ENCODE measurements at regions not wholly inside any gene's neighbourhood (a gene's known extent, or its start where the extent isn't known, plus 50 kb on each side); places are given as distances from the start of the nearest gene placed in this dataset.
"Not testable (repeated sequence)": the region's sequence is repeated elsewhere in the genome, so short reads cannot be mapped to it uniquely, and the experiment has no call there.

DNA sequence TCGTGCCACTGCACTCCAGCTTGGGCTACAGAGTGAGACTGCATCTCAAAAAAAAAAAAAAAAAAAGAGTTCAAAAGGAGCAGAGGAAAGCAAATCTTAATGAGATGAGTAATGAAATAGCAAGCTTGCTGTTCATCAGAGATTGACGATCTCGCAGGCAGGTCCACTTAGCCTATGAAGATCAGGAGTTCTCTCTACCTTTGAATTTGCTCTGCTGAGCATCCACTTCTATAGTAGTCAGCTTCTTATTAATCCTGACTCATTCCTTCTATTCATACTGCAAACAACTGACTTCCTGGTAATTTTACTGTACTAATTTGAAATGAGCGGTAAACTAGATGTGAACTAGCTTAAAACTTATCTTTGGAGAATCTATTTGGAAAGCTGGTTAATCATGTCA, 1014.6 kb downstream of the GATA3 start:
- no peak for DNase-seq

DNA sequence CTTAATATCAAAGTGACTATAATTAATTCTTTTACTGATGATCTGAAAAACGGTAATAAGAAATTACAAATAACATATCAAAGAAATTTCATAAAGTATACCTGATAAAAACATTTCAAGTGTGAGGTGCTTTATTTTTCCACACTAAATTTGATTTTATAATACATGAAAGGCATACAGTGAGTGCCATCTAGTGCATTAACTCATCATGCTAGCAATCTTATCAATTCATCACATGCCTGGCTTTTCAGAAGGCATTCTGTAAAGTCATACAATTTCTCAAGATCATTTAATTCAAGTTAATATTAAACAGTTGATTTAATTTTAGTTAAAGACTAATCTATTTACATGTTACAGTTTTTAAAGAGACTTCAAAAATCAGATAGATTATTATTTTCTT, 1020.9 kb downstream of the GATA3 start:
- peak; percentile 17 for DNase-seq

DNA sequence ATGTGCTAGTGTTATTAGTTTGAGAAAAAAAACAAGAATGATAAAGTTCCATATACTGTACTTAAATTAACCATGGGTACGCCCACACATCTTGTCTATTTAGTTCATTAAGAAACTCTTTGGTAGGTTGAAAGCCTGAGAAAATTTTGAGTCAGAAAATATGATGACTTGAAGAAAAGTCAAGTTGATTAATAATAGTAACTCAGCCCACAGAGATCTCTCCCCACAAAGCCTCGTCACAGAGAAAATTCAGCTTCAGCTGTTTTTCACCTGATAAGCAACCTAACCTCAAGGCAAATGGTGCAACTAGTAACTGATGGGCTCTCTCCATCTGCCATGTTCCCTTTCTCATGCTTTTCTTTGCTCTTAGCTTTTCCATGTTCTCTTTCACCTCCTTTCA, 1021.6 kb downstream of the GATA3 start:
- no peak for DNase-seq

DNA sequence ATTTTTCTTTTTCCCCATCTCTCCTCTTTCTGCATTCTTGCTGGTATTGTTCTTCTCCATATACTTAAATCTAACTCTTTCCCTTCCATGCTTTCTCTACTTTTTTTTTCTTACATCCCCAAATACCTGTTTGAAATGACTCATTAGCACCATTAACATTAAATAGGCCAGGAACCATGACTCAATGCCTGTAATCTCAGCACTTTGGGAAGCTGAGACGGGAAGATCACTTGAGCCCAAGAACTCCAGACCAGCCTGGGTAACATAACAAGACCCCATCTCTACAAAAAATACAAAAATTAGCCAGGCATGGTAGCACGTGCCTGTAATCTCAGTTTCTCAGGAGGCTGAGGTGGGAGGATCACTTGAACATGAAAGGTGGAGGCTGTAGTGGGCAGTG, 1026.8 kb downstream of the GATA3 start:
- DNase-seq = no peak

DNA sequence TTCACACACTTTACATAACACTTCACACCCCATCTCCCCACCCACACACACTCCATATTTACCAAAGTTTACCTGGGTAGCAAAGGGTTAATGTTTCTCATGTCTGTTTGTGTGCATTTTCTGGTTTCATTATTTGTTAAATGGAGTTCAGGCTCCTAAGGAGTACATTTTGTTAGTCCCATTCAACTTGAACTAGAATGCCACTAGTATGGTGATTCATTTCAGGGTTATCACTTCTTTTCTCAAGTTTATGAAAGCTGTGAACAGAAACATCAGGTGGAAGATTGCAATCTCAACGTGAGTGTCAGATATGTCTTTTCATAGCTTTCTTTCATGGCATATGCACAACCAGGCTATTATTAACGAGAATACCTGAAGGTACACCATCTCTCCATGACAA, 1027.5 kb downstream of the GATA3 start:
- DNase-seq = no peak

DNA sequence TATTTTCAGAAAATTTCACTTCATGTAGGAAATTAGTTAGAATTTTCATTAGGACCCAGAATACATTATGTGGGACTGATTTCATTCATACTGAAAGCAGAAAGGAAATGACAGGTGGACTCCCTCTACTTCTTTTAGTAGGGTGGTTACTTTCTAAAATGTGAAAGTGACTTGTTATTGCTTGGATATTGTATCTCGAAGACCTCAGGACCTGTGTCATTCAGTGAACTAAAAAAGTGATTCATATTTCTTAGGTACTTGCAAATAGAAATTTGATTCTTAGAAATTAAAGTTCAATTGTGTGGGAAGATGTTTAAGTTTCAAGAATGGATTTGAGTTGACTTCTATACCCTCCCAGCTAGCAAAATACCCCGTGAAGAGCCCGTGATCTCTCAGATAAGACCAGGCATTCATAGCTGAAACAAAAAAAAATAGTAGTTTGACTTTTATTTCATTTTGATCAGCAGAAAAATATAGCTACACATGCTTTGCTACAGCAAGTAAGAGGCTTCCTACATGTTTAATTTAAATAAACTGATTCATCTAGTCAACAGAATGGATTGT, 1037.1 kb downstream of the GATA3 start:
- DNase-seq = no peak

DNA sequence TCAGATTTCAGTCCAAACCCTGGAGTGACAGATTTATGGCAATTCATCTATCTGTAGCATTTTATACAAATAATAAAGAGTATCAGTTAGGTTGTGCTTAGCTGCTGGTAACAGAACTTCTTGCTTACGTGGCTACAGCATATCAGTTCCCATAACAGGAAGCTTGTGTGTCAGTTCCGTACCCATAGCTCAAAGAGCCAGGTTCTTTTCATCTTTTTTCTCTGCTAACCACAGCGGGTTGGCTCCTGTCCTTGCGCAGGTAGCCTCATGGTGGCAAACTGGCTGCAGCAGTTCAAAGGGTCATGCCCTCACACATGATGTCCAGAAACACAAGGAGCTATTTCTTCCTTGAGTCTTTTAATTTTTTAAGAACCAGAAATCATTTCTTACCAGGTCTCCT, 1041.8 kb downstream of the GATA3 start:
- peak; percentile 76 for DNase-seq

DNA sequence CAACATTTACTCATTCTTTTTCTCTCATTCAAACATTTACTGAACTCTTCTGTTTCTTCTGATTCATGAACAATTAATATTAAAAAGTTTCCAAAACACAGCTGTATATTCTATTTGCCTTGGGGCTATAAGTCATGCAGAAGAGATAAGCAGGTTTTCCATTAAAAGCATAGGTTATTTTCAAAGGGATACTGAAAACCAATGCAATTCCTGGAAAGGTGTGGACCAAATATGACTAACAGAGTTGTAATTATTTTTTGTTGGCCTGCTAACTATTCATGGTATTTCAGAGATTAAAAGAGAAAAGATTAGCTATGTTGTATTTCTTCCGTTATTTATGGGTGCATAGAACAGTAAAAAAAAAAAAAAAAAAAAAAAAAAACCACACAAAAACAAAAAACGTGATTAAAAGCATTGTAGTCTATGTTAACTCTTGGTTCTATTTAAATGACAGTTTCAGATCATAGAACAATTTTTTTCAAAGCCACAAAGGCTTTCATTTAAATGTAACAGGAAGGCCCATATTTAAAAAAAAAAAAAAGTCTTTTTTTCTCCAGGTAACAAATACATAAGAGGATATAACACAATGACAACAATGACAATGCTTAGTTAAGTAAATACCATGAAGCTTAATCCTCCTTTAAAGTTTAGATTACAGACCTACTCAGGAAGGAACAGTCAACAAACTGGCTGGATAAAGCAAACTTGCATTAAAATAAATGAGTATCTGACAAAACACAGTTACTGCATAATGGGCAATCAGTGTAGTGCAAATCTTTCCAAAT, 1042.9 kb downstream of the GATA3 start:
- peak; percentile 65 for DNase-seq

DNA sequence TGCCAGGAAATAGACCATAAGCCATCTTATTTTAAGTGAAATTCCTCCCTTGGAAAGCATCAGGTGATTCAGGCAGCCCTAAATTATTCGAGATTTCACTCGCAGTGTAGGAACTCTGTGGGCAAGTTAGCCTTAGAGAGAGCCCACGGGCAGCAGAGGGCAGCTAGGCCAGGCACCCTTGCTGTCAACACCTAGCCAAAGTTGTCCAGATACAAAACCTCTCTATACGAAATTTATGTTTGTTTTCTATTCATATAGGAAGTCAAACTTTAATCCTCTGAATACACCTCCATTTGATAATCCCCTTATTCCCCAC, 1043.5 kb downstream of the GATA3 start:
- DNase-seq = no peak

DNA sequence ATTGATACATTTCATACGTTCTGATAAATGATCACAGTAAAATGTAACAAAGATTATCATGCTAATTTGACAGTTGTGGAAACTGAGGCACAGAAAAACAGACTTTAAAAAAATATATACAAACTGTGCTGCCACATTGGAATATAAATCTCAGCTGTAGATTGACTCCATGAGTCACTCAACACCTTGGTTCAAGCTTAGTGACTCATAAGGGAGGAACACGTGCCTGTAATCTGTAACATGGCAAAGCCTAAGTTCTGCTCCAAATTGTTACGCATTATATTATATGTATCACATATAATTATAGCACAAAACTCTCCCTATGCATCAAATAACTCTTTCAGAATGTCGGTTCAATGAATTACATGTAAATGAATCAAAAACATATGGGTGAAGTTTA, 1047.5 kb downstream of the GATA3 start:
- no peak for DNase-seq

DNA sequence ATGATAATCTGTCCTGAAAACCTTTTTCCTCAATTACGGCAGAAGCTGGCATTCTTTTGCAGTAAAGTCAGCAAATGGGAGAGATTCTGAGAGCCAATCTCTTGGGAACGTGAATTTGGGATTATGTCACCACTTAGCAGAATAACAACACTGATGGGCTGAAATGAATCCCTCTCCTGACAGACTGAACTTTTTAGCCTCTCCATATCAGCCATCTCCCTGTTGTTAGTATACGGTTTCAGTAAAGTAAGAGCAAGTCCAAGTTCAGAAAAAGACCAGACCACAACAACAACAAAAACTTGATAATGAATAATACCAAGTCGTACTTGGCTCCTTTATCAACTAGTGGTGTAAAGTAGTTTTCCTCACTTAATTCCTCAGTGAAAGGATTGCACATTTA, 1048.8 kb downstream of the GATA3 start:
- no peak for DNase-seq

DNA sequence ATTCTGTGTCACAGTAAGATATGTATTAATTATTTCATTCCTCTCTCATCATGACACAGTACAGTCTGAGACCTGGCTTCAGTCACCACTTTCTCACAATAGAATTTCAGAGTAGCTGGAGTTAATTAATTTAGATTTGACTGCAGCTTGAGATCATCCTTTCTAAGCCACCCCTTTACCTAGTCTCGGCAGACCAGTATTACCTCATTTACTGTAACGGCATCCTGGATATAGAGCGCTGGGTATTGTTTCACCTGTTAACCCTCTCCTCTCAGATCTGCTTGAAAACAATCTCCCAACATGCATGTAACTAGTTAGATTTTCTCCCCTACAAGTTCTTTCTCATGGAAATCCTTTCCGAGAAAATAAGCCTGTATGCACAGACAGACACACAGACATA, 1057.5 kb downstream of the GATA3 start:
- no peak for DNase-seq

DNA sequence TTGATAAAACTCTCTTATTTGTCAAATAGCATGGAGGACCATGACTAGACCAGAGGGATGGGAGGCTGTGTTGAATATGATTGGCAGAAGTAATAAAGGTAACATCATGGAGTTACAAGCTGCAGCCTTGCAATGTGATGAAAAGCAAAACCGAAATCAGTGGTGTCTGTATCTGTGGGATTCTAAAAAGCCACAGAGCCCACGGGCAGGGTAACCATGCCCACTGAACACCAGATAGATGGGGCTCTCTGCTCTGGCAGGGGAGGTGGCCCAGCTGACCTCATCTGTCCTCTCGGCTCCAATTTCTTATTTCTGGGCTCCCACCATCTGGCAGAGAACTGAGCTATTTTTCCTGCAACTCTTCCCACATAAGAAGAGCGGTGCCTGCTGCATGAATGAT, 1072.2 kb downstream of the GATA3 start:
- DNase-seq = no peak

DNA sequence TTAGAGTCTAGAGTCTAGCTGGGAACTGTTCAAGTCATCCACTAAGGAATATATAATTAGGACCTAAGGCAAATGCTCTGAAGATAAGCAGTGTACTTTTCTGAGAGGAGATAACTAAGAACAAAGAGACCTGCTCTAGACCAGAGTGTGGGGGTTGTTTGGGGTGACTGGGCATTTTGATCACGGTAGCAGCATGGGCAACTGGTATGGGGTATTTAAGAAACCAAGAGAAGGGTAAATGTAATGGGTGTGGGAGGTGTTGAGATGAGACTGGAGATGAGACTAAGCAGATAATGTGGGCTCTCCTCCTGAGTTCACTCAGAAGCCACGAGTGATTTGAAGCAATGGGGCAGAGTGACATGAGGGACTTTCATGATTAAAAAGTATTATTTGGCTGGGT, 1082.9 kb downstream of the GATA3 start:
- DNase-seq = no peak

DNA sequence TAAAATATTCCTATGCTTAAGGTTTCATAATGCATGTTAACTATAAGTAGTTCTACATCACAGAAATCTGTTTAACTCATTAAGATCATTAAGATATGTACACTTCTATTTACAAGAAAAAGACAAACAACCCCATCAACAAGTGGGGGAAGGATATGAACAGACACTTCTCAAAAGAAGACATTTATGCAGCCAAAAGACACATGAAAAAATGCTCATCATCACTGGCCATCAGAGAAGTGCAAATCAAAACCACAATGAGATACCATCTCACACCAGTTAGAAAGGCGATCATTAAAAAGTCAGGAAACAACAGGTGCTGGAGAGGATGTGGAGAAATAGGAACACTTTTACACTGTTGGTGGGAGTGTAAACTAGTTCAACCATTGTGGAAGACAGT, 1084.3 kb downstream of the GATA3 start:
- DNase-seq = not testable (repeated sequence)

DNA sequence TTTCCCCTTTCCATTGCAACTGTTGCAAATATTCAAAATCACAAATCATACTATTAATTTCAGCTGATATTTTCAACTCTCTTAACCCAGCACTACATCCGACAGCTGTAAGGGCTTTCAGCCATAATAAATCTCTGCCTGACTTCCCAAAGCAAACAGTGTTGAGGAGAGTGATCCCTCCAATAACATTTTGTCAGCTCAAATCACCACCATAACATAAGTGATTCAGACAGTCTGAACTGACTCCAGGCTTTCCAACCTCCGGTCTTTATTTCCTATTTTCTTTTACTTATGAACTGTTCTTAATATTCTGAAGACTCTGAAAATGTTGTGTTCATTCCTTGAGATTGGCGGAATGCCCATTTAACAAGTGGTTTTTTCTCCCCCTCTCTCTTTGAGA, 1085.9 kb downstream of the GATA3 start:
- no peak for DNase-seq

DNA sequence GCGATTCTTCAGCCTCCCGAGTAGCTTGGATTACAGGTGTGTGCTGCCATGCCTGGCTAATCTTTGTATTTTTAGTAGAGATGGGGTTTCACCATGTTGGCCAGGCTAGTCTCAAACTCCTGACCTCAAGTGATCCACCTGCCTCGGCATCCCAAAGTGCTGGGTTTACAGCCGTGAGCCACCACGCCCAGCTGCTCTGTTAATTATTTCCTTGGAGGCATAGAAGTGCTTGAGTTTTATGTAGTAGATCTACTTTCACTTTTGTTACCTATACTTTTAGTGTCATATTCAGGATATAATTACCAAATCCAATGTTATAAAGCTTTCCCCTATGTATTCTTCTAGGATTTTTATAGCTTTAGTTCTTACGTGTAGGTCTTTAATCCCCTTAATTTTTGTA, 1093.0 kb downstream of the GATA3 start:
- DNase-seq = no peak

DNA sequence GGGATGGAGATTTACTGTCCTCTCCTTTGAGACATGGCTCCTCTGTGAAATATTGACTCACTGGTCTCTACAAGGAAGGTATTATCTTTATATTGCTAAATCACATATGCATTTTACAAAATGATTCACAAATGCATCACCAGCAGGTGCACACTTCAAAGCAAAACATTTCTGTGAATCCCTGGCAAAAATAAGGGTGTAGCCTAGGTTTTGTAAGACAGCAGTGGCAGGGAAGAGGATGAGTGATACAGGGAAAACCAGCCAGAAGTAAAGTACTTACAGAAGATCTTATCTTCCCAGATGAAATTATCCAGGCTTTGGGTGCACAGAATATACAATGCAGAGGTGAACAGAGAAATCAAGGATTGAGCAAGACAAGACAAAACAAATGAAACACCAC, 1094.6 kb downstream of the GATA3 start:
- DNase-seq = no peak

DNA sequence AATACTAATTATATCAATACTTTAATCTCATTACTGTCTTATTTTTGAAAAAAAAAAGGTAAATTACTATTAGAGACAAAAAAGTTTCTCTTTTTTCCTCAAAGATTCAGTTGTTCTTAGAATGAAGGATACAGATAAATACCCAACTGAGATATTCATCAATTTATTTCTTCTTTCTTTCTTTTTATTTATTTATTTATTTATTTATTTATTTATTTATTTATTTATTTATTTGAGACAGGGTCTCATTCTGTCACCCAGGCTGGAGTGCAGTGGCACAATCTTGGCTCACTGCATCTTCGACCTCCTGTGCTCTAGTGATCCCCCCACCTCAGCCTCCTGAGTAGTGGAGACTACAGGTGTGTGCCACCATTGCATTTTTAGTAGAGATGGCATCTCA, 1098.6 kb downstream of the GATA3 start:
- DNase-seq = not testable (repeated sequence)

DNA sequence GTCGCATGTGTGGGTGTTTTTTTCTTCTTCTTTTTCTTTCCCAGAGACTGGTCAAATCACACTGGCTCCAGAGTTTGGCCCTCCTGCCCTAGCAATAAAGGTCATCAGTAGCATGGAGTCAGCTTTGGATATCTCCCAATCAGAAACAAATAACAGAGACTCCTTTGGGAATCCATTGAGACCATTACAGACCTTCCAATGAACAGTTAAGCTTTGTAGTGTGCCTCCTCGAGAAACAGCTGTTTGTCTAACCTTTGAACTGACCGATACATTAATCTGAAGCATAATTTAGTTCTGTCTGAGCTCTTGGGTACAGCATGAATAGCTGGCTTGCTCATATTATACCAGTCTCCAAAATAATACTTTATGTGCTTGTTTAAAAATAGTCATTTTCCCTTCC, 1103.2 kb downstream of the GATA3 start:
- DNase-seq = no peak

DNA sequence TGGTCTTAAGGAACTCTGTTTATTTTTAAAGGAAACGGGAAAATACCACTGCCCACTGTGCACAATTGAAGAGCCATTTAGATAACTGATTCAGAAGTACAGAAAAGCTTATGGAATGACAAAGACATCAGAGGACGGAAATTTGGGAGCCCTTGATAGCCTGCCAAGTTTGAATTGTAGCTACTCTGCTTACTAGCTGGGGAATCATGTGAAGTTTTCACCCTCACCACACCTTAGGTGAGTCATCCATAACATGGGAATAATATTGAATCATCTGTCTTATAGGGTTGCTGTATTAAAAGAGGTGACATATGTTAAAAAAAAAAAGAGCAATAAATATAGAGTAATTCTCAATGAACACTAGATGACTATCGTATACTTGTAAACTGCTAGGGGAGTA, 1104.2 kb downstream of the GATA3 start:
- no peak for DNase-seq

DNA sequence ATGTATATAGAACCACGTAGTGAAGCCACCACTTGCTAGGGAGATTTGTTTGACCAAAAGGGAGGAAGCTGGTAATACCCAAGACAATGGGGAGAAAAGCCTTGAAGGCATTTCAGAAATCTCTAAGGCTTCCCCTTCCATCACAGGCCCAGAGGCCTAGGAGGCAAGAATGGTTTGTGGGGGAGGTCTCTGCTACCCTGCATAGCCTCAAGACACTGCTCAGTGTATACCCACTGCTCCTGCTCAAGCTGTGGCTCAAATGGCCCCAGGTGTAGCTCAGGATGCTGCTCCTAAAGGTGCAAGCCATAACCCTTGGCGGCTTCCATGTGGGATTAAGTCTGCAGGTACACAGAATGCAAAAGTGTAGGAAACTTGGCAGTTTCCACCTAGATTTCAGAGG, 1105.8 kb downstream of the GATA3 start:
- DNase-seq = no peak

DNA sequence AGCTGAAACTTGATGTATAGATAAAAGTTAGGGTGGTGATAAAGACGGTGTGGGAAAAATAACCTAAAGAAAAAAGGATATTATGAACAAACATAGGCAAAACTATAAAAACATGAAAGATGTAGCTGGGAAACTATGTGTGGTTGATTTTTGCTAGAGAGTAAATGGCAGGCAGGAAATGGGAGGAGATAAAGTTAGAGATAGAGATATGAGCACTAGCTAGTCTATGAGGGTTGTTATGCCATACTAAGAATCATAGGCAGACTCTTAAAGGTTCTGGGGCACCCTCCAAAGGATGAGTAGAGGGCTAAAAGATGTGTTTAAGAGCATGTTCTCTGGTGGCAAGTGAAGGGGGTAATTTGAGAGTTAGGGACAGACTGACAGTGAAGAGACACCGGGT, 1109.2 kb downstream of the GATA3 start:
- DNase-seq = no peak

DNA sequence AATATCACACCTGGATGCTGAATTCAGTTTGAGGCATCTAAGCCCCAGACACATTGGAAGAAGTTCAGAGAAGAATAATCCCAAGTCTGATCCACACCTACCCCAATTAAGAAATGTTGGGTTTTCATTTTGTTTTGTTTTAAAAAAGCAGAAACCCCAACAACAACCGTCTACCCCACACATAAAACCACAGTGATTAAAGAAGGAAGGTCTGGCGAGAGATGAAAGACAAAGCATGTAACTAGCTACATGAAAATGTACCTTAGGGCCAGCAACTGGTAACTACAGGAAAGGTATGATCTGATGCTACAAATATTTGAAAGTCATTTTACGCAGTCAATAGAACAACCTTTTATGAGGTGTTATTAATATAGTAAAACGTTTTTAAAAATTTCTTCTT, 1112.3 kb downstream of the GATA3 start:
- DNase-seq = no peak

DNA sequence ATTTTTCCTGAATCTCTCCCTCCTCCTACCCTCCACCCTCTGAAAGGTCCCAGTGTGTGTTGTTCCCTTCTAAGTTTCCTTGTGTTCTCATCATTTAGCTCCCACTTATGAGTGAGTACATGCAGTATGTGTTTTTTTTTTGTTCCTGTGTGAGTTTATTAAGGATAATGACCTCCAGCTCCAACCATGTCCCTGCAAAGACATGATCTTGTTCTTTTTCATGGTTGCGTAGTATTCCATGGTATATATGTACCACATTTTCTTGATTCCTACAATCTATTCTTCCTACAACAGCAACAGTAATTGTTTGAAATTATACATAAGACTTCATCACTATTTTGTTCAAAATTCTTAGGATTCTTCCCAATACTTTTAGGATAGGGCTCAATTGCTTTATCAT, 1117.8 kb downstream of the GATA3 start:
- no peak for DNase-seq

Data from CD4-positive, alpha-beta T cell treated with Interleukin-17A for 1 hour (primary cell).